HCT116 (cell line): ENCODE measurements at regions not wholly inside any gene's neighbourhood (a gene's known extent, or its start where the extent isn't known, plus 50 kb on each side); places are given as distances from the start of the nearest gene placed in this dataset.

Source experiments
- ATAC-seq: fragments of 200-7000 bp; cut with Tn5 transposase; 2 replicates; pipeline ENCODE4 v1.9.1; 2020; ENCODE audit warnings: mild to moderate bottlenecking, moderate library complexity
- BruUV-seq: library from RNA; stranded (reverse); fragments of 400-500 nt; replicated peaks from 2 replicates; lab custom pipeline; 2021; lab: Mats Ljungman, UMichigan
- CTCF ChIA-PET: fragments of 300-600 bp; sonication (Branson Sonifier 250); formaldehyde crosslinking; loops from one replicate; lab custom pipeline; 2021; ENCODE audit warnings: antibody characterized with exemption; lab: Charles Lee
- POLR2A ChIA-PET: fragments of 300-600, 350-600 bp; sonication (Branson Sonifier 250); formaldehyde crosslinking; loops from one replicate; lab custom pipeline; 2021; ENCODE audit warnings: antibody characterized with exemption; lab: Charles Lee
- RAD21 ChIA-PET, 2 experiments: fragments of 300-600 bp; sonication (Branson Sonifier 250); formaldehyde crosslinking; loops; one replicate each; lab custom pipeline; 2023; ENCODE audit warnings: low total read pairs in 2 of 2; ENCODE audit not compliant: uncharacterized antibody in 2 of 2, unreplicated experiment in 2 of 2, low non-redundant PET in 1 of 2; lab: Charles Lee
- DNase-seq: peaks from one replicate; pipeline ENCODE4 v3.0.0-alpha.2; 2010; ENCODE audit warnings: low read depth, low spot score
- H2AFZ ChIP-seq: fragments of 200-600 bp; shearing (Covaris generic), sonication (generic); 2 replicates; pipeline ENCODE4 v1.6.1; 2017; ENCODE audit warnings: low read depth, mixed run types, mixed read lengths, antibody characterized with exemption, low read length; ENCODE audit not compliant: poor library complexity, severe bottlenecking
- H3K27ac ChIP-seq: 2 replicates; pipeline ENCODE4 v1.5.1; 2012; ENCODE audit warnings: low read depth, low read length
- H3K27me3 ChIP-seq: fragments of 200-600 bp; sonication (generic); 2 replicates; pipeline ENCODE4 v1.6.1; 2016; ENCODE audit warnings: mixed run types, low read length, mixed read lengths; ENCODE audit not compliant: insufficient read depth
- H3K36me3 ChIP-seq, 2 experiments: fragments of 200-500 bp in 1 of 2; fragments of 200-600 bp in 1 of 2; sonication (Bioruptor generic) in 1 of 2; sonication (generic) in 1 of 2; 2 replicates each; pipeline versions ENCODE4 v1.5.1 to v1.6.1; 2014 to 2016; ENCODE audit warnings: low read length in 2 of 2, inconsistent platforms in 1 of 2, mixed read lengths in 1 of 2, mixed run types in 1 of 2; ENCODE audit not compliant: insufficient read depth in 2 of 2, control insufficient read depth in 1 of 2
- H3K4me1 ChIP-seq, 2 experiments: fragments of 200-600 bp in 1 of 2; sonication (generic) in 1 of 2; 2 replicates each; pipeline versions ENCODE4 v1.5.1 to v1.6.1; 2012 to 2017; ENCODE audit warnings: low read length in 2 of 2, inconsistent platforms in 1 of 2, mild to moderate bottlenecking in 1 of 2, mixed read lengths in 1 of 2, mixed run types in 1 of 2, moderate library complexity in 1 of 2; ENCODE audit not compliant: insufficient read depth in 2 of 2, control insufficient read depth in 1 of 2
- H3K4me2 ChIP-seq: fragments of 200-600 bp; sonication (generic); 2 replicates; pipeline ENCODE4 v1.6.1; 2017; ENCODE audit warnings: mixed run types, low read length, mixed read lengths
- H3K4me3 ChIP-seq, 2 experiments: fragments of 200-600 bp in 1 of 2; sonication (generic) in 1 of 2; replicated peaks in 1 of 2; 2 replicates each; pipeline ENCODE4 v1.5.1; 2011 to 2016; ENCODE audit warnings: low read length in 2 of 2, control low read depth in 1 of 2, low read depth in 1 of 2, mild to moderate bottlenecking in 1 of 2, mixed read lengths in 1 of 2, mixed run types in 1 of 2
- H3K79me2 ChIP-seq: fragments of 200-600 bp; sonication (generic); 2 replicates; pipeline ENCODE4 v1.6.1; 2017; ENCODE audit warnings: mild to moderate bottlenecking, mixed run types, low read length, moderate library complexity, mixed read lengths; ENCODE audit not compliant: insufficient read depth
- H3K9ac ChIP-seq: fragments of 200-600 bp; sonication (generic); 2 replicates; pipeline ENCODE4 v1.6.1; 2016; ENCODE audit warnings: low read length, mixed read lengths
- H3K9me2 ChIP-seq: fragments of 200-600 bp; sonication (generic), shearing (Covaris generic); 2 replicates; pipeline ENCODE4 v1.6.1; 2017; ENCODE audit warnings: mixed run types, mild to moderate bottlenecking, moderate library complexity; ENCODE audit not compliant: insufficient read depth
- H3K9me3 ChIP-seq, 2 experiments: fragments of 200-500 bp in 1 of 2; fragments of 200-600 bp in 1 of 2; sonication (Bioruptor generic) in 1 of 2; sonication (generic) in 1 of 2; 2 replicates each; pipeline ENCODE4 v1.6.1; 2014 to 2017; ENCODE audit warnings: low read length in 2 of 2, mixed read lengths in 2 of 2, inconsistent platforms in 1 of 2, low read depth in 1 of 2, mild to moderate bottlenecking in 1 of 2, mixed run types in 1 of 2, moderate library complexity in 1 of 2; ENCODE audit not compliant: control insufficient read depth in 1 of 2, insufficient read depth in 1 of 2
- H4K20me1 ChIP-seq: fragments of 200-600 bp; sonication (generic), shearing (Covaris generic); 2 replicates; pipeline ENCODE4 v1.6.1; 2017; ENCODE audit warnings: mixed run types, mild to moderate bottlenecking, moderate library complexity; ENCODE audit not compliant: insufficient read depth
- CBX3 ChIP-seq: IDR thresholded peaks from 2 replicates; pipeline ENCODE4 v1.6.1; 2012; ENCODE audit warnings: low read depth
- EGR1 ChIP-seq: IDR thresholded peaks from 2 replicates; pipeline ENCODE4 v1.6.1; 2012; ENCODE audit warnings: low read depth
- ELF1 ChIP-seq: IDR thresholded peaks from 2 replicates; pipeline ENCODE4 v1.6.1; 2012; ENCODE audit warnings: low read depth, borderline replicate concordance
- EZH2 ChIP-seq: fragments of 200-600 bp; sonication (generic); IDR thresholded peaks from 2 replicates; pipeline ENCODE4 v1.6.1; 2017; ENCODE audit warnings: antibody characterized with exemption, mixed run types
- EZH2phosphoT487 ChIP-seq: fragments of 200-600 bp; IDR thresholded peaks from 2 replicates; pipeline ENCODE4 v1.6.1; 2018; ENCODE audit warnings: antibody characterized with exemption, borderline replicate concordance
- JUND ChIP-seq: IDR thresholded peaks from 2 replicates; pipeline ENCODE4 v1.6.1; 2012
- POLR2A ChIP-seq: IDR thresholded peaks from 2 replicates; pipeline ENCODE4 v1.7.0; 2011; ENCODE audit warnings: borderline replicate concordance; ENCODE audit not compliant: insufficient read depth, insufficient read length; ENCODE audit errors: extremely low read depth
- SIN3A ChIP-seq: IDR thresholded peaks from 2 replicates; pipeline ENCODE4 v1.6.1; 2012; ENCODE audit warnings: low read depth
- SP1 ChIP-seq: IDR thresholded peaks from 2 replicates; pipeline ENCODE4 v1.6.1; 2012; ENCODE audit warnings: low read depth
- SRF ChIP-seq: IDR thresholded peaks from 2 replicates; pipeline ENCODE4 v1.6.1; 2012; ENCODE audit warnings: low read depth
- YY1 ChIP-seq: IDR thresholded peaks from 2 replicates; pipeline ENCODE4 v1.6.1; 2011; ENCODE audit warnings: low read length, low read depth, moderate library complexity, mild to moderate bottlenecking; ENCODE audit not compliant: insufficient replicate concordance; ENCODE audit errors: extremely low read depth
- ZFX ChIP-seq: fragments of 450-650 bp; IDR thresholded peaks from 2 replicates; pipeline ENCODE4 v1.6.1; 2017
- intact Hi-C: fragments of 100-400 bp; cut with micrococcal nuclease; formaldehyde crosslinking; loops from 2 replicates; pipeline ENCODE4 v1.10.0; 2022
- TF ChIP-seq, protein P1 (sequence below): IDR thresholded peaks from 2 replicates; pipeline ENCODE4 v1.6.1; 2011; ENCODE audit warnings: mild to moderate bottlenecking, low read length, moderate library complexity; ENCODE audit not compliant: insufficient replicate concordance; ENCODE audit errors: extremely low read depth
- TF ChIP-seq, protein P2 (sequence below): IDR thresholded peaks from 2 replicates; pipeline ENCODE4 v1.6.1; 2012
- TF ChIP-seq, protein P3 (sequence below): IDR thresholded peaks from 2 replicates; pipeline ENCODE4 v1.6.1; 2012; ENCODE audit warnings: low read depth
- TF ChIP-seq, protein P4 (sequence below): IDR thresholded peaks from 2 replicates; pipeline ENCODE4 v1.6.1; 2012

DNA sequence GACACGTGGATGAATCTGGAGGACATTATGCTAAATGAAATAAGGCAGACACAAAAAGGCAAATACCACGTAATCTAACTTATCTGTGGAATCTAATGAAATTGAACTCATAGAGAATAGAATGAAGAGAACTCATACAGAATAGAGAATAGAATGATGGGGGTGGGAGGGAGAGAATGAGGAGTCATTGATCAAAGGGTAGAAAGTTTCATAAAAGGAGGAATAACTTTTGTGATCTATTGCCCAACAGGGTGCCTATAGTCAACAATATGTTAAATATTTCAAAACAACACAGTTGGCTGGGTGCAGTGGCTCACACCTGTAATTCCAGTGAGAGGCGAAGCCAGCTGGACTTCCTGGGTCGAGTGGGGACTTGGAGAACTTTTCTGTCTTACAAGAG is 54.9 kb upstream of the ZNF169 start:
- Histone ChIP-seq H3K36me3 (no peaks in the 10 kb centered on the region), H3K4me3 (no peak overlapping the region), H3K4me2 (no peak overlapping the region), H3K27me3 (no peaks in the 10 kb centered on the region), H3K9me3 (0 out of 4 replicates have a peak, but pooled peaks cover 0 to 3% of the 10 kb centered on the region in 2 experiments), H3K4me1 (no peaks in the 10 kb centered on the region), H3K9me2 (no peaks in the 10 kb centered on the region), H3K79me2 (no peaks in the 10 kb centered on the region), H3K27ac (no peak overlapping the region), H4K20me1 (no peaks in the 10 kb centered on the region), H3K9ac (no peak overlapping the region), H2AFZ (no peak overlapping the region)
- POLR2A ChIA-PET = no interaction called here
- CTCF ChIA-PET = no interaction called here
- DNase-seq = no peak
- no TSS peak for BruUV-seq
- ATAC-seq = no peak
- RAD21 ChIA-PET = no interaction called here
- intact Hi-C loops = no loop called here
- no peak for TF ChIP-seq SRF
- no peak for TF ChIP-seq ZFX
- TF ChIP-seq ELF1 = no peak
- no peak for TF ChIP-seq EGR1
- TF ChIP-seq, protein P1, sequence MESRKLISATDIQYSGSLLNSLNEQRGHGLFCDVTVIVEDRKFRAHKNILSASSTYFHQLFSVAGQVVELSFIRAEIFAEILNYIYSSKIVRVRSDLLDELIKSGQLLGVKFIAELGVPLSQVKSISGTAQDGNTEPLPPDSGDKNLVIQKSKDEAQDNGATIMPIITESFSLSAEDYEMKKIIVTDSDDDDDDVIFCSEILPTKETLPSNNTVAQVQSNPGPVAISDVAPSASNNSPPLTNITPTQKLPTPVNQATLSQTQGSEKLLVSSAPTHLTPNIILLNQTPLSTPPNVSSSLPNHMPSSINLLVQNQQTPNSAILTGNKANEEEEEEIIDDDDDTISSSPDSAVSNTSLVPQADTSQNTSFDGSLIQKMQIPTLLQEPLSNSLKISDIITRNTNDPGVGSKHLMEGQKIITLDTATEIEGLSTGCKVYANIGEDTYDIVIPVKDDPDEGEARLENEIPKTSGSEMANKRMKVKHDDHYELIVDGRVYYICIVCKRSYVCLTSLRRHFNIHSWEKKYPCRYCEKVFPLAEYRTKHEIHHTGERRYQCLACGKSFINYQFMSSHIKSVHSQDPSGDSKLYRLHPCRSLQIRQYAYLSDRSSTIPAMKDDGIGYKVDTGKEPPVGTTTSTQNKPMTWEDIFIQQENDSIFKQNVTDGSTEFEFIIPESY = no peak
- TF ChIP-seq POLR2A = no peak
- no peak for TF ChIP-seq SIN3A
- TF ChIP-seq EZH2 = no peak
- TF ChIP-seq, protein P2, sequence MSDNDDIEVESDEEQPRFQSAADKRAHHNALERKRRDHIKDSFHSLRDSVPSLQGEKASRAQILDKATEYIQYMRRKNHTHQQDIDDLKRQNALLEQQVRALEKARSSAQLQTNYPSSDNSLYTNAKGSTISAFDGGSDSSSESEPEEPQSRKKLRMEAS = no peak
- TF ChIP-seq, protein P3, sequence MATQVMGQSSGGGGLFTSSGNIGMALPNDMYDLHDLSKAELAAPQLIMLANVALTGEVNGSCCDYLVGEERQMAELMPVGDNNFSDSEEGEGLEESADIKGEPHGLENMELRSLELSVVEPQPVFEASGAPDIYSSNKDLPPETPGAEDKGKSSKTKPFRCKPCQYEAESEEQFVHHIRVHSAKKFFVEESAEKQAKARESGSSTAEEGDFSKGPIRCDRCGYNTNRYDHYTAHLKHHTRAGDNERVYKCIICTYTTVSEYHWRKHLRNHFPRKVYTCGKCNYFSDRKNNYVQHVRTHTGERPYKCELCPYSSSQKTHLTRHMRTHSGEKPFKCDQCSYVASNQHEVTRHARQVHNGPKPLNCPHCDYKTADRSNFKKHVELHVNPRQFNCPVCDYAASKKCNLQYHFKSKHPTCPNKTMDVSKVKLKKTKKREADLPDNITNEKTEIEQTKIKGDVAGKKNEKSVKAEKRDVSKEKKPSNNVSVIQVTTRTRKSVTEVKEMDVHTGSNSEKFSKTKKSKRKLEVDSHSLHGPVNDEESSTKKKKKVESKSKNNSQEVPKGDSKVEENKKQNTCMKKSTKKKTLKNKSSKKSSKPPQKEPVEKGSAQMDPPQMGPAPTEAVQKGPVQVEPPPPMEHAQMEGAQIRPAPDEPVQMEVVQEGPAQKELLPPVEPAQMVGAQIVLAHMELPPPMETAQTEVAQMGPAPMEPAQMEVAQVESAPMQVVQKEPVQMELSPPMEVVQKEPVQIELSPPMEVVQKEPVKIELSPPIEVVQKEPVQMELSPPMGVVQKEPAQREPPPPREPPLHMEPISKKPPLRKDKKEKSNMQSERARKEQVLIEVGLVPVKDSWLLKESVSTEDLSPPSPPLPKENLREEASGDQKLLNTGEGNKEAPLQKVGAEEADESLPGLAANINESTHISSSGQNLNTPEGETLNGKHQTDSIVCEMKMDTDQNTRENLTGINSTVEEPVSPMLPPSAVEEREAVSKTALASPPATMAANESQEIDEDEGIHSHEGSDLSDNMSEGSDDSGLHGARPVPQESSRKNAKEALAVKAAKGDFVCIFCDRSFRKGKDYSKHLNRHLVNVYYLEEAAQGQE = no peak
- TF ChIP-seq JUND = no peak
- no peak for TF ChIP-seq YY1
- no peak for TF ChIP-seq CBX3
- TF ChIP-seq EZH2phosphoT487 = no peak
- no peak for TF ChIP-seq SP1
- TF ChIP-seq, protein P4, sequence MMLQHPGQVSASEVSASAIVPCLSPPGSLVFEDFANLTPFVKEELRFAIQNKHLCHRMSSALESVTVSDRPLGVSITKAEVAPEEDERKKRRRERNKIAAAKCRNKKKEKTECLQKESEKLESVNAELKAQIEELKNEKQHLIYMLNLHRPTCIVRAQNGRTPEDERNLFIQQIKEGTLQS = no peak
